NCI-H748 treated with DMSO at 0.1 percent for 48 hours (cell line): ENCODE measurements at regions not wholly inside any gene's neighbourhood (a gene's known extent, or its start where the extent isn't known, plus 50 kb on each side); places are given as distances from the start of the nearest gene placed in this dataset.
"Not testable (repeated sequence)": the region's sequence is repeated elsewhere in the genome, so short reads cannot be mapped to it uniquely, and the experiment has no call there.

ENCODE experiments used
- DNase-seq: peaks from one replicate; lab custom pipeline; 2025; lab: John Stamatoyannopoulos, UW

DNA sequence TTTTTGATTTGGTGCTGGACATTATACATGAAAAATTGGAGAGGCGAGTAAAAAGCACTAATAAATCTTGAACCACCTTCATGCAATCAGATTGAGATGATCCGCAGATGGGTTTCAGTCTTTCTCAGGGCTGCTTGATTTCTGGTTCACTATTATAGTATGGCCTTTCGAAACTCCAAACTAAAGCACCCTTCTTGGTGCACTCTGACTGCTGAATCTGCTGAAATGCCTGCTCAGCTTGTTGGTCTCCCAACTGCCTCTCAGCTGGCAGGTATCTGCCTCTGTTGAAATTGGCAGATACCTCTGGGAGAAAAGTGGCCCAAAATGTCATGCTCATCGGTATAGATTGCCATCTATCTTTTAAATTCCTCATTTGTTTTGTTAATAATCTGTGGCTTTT is 102.5 kb upstream of the WIPF3 start:
- DNase-seq = not testable (repeated sequence)

DNA sequence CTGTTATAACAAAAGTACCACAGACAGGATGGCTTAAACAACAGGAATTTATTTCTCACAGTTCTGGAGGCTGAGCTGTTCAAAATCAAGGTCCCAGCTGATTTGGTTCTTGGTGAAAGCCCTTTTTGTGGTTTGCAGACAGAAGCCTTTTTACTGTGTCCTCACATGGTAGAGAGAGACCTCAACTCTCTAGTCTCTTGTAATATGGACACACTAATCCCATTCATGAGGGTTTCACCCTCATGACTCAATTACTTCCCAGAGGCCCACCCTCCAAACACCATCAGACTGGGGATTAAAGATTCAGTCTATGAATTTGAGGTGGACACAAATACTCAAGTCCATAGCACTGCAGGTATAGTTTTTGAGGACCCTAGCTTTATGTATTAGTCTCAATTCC is 97.3 kb upstream of the WIPF3 start:
- not testable (repeated sequence) for DNase-seq

DNA sequence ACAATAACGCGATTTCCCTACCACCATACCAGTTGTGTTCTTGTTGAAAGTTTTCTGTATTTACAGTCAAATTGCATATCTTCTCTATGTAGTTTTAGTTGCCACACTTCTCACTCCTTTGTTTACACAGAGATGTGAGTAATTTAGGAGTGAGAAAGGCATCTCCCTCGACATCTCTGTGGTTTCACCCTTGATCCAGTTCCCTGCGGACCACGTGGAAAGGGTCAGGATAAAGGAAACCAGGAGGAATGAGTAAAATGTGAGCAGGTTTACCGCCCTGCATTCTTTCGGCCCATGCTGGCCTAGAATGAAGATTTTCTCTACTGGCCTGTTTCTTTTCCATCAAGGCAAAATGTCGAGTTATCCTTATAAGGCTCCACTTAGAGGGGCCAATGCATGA is 83.2 kb upstream of the WIPF3 start:
- DNase-seq = not testable (repeated sequence)

DNA sequence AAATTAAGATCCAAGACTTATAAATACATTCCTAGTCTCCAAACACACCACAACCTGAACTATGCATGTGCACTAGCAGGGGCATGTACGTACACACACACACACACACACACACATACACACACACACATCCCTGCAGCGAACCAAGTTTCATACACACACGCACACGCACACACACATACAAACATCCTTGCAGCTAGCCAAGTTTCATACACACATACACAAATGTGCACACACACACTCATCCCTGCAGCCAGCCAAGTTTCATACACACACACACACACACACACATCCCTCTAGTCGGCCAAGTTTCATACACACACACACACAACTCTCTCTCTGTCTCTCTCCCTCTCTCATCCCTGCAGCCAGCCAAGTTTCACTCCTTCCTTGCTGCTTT is 82.7 kb upstream of the WIPF3 start:
- no peak for DNase-seq

DNA sequence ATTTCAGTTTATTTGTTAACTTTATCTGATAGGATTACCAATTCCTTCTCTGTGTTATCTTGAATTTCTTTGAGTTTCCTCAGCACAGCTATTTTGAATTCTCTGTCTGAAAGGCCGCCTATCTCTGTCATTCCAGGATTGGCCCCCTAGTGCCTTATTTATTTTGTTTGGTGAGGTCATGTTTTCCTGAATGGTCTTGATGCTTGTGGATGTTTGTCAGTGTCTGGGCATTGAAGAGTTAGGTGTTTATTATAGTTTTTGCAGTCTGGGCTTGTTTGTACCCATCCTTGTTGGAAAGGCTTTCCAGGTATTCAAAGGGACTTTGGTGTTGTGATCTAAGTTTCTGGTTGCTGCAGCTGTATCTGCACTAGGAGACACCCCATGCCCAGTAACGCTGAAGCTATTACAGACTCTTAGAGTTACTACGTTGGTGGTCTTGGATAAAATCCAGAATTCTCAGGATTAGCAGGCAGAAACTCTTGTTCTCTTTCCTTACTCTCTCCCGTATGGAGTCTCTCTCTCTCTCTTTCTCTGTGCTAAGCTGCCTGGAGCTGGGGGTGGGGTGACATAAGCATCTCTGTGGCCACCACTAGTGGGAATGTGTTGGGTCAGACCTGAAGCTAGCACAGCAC is 76.7 kb upstream of the WIPF3 start:
- not testable (repeated sequence) for DNase-seq

DNA sequence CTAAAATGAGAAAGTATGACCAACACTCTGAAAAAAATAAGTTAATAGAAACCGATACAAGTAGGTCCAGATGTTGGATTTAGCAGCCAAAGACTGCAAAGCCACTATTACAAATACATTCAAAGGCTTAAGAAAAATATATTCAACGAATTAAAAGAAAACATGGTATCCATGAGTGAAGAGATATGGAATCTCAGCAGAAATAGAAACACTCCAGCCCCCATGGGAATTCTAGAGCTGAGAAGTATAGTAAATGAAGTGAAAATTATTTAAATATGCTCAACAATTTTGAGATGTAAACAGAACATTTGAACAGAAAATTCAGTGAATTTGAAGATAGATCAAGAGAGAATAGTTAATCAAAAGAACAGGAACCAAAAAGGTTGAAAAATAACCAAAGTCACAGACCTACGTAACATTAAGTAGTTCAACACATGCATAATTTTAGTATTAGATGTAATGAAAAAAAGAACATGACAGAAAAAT is 72.0 kb upstream of the WIPF3 start:
- DNase-seq = no peak

DNA sequence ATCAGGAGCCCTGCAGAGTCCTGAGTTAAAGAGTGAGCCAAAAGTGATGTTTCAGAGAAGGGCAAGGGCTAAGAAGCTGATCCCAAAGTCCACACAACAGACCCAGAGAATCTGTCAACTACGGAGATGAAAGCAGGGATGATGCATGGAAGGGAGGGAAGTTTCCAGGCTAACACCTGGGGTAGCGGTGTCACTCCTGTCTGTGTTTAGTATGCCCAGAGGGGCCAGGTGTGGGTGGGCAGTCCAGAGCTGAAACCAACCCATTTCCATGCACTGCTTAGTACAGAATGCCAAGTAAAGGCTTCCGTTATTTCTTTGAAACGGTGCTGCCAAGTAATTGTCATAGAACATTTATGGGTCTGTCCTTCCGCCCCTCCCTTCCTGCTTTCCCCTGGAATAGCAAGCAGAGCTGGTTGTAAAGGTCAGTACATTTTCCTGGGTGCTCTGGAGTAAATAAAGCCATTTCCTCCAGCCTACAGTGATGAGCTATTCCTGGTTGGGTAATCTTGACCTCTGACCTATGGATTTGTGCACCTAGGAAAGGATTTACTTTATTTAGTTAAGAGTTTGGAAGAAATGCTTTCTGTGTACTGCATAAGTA is 58.6 kb upstream of the WIPF3 start:
- not testable (repeated sequence) for DNase-seq

DNA sequence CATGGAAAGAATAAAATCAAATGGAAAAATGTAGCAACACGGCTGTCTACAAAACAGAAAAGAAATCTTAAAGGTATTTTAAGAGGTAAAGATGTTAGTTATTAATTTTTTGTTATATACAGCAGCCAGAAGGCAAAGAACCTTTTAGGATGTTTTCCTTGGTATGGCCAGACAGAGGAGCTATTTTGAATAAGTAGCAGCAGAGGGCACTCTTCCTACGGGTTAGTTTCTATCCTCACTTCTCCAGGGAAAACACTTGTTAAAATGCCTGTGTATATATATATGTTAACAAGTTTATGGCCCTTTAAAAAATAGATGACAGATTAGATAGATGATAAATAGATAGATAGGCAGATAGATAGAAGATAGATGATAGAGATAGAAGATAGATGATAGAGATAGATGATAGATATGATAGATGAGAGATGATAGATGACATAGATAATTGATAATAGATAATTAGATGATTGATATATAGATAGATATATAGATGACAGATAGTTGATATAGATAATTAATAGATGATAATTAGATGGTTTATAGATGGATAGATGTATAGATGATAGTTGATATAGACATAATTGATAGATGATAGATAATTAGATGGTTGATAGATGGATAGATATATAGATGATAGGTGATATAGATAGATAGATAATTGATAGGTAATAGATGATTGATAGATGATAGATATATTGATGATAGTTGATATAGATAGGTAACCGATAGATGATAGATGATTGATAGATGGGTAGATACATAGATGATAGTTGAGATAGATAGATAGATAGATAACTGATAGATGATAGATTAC is 57.8 kb upstream of the WIPF3 start:
- peak; percentile 61 for DNase-seq

DNA sequence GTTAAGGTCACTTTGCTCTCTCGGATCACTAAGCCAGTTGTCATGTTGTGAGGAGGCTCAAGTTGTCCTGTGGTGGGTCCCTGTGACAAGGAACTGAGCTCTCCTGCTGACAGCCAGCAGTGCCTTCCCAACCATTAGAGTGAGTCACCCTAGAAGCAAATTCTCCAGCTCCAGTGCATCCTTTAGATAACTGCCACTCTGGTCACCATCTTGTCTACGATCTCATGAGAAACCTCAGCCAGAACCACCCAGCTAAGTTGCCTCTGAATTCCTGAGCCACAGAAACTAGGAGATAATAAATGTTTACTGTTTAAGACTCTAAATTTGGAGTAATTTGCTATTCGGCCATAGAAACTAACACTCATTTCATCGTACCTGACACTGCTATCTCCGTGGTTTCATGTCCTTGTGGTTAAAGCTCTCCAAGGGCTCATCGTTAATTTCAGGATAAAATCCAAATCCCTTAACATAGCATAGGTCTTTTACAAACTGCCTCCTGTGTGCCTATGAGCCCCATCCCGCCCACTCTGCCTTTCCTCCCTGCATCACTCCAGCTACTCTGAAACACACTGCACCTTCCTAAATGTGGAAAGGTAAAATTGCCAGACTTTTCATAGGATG is 56.5 kb upstream of the WIPF3 start:
- no peak for DNase-seq

DNA sequence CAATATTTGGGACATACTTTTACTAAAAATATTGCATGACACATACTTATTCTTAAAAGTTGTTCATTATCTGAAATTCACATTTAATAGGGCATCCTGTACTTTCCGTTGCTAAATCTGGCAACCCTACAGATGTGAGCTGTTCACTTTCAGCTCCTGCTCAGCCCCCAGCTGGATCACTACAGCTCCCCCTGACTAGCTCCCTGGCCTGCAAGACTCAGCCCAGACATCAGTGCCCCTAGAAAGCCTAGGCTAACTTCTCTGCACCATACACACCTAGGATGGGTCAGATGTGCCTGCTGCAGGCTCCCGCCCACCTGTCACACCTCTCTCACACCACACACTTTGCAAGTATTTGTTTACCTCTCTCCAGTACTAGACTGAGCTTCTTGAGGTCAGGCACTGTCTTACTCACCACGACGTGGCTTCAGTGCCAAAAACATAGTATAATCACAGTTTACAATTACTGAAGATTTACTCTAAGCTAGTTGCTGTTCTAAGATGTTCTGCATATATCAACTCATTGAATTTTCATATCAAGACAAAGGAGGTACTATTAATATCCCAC is 55.9 kb upstream of the WIPF3 start:
- DNase-seq = not testable (repeated sequence)

DNA sequence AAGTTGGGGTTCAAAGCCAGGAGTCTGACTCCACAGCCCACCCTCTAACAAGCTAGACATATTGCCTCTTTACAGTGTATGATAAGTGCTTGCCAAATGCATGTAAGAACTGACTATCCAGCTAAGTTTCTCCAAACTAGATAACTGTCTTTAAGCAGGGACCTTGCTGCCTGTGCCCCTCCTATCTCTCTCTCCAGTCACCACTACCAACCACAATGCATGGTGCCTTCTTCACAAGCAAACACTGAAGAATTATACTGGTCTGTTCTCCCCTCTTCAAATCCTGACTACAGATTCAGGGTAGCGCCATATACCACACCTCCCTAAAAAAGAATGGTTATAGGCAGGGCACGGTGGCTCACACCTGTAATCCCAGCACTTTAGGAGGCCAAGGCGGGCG is 55.3 kb upstream of the WIPF3 start:
- DNase-seq = not testable (repeated sequence)

DNA sequence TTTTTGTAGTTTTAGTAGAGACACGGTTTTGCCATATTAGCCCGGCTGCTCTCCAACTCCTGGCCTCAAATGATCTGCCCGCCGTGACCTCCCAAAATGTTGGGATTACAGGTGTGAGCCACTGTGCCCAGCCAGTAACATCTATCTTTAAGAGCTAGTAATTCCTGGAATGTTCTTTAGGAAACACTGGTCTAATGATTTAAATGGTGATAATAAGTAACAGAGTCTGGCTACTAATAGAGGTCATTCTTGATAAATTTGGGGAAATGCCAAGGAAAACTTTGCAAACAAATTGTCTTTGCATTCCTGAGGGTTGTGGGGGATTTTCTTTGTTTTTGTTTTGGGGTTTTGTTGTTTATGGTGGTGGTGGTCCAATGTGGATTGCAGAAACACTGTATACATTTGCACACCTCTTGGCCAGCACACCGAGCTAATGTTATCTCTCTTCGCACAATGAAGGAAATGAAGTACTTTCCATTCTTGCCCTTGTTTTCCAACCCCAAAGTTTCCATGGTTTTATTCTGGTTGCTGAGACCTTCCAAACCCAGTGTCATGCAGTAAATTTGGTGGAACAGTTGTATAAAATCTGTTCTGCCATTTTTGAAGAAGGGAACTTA is 51.3 kb upstream of the WIPF3 start:
- DNase-seq = no peak
